ENCODE measurements at regions not wholly inside any gene's neighbourhood (a gene's known extent, or its start where the extent isn't known, plus 50 kb on each side); places are given as distances from the start of the nearest gene placed in this dataset.

GRCh38 chr5:114988096-114988495 lies 181.6 kb downstream of the TRIM36 start:
- intact Hi-C loops (cut with DNase I): no loop called here

GRCh38 chr5:114984796-114985195 lies 184.9 kb downstream of the TRIM36 start:
- H3K27me3 ChIP-seq: peaks cover 0 to 3% (median 0%) of the 10 kb centered on the region in 9 donors
- ATAC-seq (no peak), DNase-seq (no peak)
- WGBS, 4 donors: 84 to 93% (median 89%) methylated on average over 2 of the region's 2 CpGs
- no peak overlapping the region for H3K4me3 ChIP-seq
- H3K9me3 ChIP-seq: no peaks in the 10 kb centered on the region
- no peak overlapping the region for H3K27ac ChIP-seq
- intact Hi-C loops (cut with DNase I): no loop called here
- no peaks in the 10 kb centered on the region for H3K4me1 ChIP-seq
- TF ChIP-seq POLR2A (IDR thresholded peaks at IDR 0.05): no peak
- TF ChIP-seq, protein P1, sequence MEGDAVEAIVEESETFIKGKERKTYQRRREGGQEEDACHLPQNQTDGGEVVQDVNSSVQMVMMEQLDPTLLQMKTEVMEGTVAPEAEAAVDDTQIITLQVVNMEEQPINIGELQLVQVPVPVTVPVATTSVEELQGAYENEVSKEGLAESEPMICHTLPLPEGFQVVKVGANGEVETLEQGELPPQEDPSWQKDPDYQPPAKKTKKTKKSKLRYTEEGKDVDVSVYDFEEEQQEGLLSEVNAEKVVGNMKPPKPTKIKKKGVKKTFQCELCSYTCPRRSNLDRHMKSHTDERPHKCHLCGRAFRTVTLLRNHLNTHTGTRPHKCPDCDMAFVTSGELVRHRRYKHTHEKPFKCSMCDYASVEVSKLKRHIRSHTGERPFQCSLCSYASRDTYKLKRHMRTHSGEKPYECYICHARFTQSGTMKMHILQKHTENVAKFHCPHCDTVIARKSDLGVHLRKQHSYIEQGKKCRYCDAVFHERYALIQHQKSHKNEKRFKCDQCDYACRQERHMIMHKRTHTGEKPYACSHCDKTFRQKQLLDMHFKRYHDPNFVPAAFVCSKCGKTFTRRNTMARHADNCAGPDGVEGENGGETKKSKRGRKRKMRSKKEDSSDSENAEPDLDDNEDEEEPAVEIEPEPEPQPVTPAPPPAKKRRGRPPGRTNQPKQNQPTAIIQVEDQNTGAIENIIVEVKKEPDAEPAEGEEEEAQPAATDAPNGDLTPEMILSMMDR (IDR thresholded peaks at IDR 0.05): no peak
- H3K36me3 ChIP-seq: no peaks in the 10 kb centered on the region

More at GRCh38 chr5:114988096-114988495, 181.6 kb downstream of the TRIM36 start:
- Histone ChIP-seq H3K4me3 (no peak overlapping the region), H3K4me1 (no peaks in the 10 kb centered on the region), H3K9me3 (peaks cover 0 to 3% (median 0%) of the 10 kb centered on the region in 12 donors), H3K27ac (no peak overlapping the region), H3K36me3 (no peaks in the 10 kb centered on the region), H3K27me3 (peaks cover 0 to 3% (median 0%) of the 10 kb centered on the region in 9 donors)
- ATAC-seq (no peak), DNase-seq (no peak)
- whole genome bisulfite sequencing, 4 donors: 60 to 64% (median 61%) methylated on average over 2 of the region's 2 CpGs
- no peak for TF ChIP-seq POLR2A (IDR thresholded peaks at IDR 0.05)
- TF ChIP-seq, protein P1 (IDR thresholded peaks at IDR 0.05): no peak

DNA sequence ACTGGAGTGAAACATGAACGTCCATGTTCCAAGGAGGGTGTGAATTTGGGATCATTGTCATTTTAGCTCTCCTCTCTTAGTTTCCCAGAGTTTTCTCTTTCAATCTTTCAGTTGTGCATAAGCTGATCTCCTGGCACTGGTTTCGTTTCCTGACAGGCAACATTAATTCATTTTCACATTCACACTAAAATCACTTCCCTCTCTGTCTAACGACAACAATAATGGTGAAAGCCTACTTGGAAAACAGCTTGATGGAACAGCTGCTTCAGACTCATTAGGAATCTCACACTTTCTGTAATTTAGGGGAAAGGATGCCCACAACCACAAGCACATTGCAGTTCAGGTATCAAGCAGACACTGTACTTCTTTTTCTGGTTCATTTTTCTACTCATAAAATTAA lies 188.6 kb downstream of the TRIM36 start:
- Histone ChIP-seq H3K4me3 (no peak overlapping the region), H3K9me3 (no peaks in the 10 kb centered on the region), H3K27me3 (peaks cover 0 to 3% (median 0%) of the 10 kb centered on the region in 9 donors), H3K36me3 (no peaks in the 10 kb centered on the region), H3K4me1 (no peaks in the 10 kb centered on the region), H3K27ac (no peak overlapping the region)
- intact Hi-C loops (cut with DNase I): no loop called here
- no peak for DNase-seq
- ATAC-seq: no peak
- 56 to 73% (median 64%) methylated on average over 3 of the region's 3 CpGs for WGBS, 4 donors
- no peak for TF ChIP-seq POLR2A (IDR thresholded peaks at IDR 0.05)
- TF ChIP-seq, protein P1 (IDR thresholded peaks at IDR 0.05): no peak

DNA sequence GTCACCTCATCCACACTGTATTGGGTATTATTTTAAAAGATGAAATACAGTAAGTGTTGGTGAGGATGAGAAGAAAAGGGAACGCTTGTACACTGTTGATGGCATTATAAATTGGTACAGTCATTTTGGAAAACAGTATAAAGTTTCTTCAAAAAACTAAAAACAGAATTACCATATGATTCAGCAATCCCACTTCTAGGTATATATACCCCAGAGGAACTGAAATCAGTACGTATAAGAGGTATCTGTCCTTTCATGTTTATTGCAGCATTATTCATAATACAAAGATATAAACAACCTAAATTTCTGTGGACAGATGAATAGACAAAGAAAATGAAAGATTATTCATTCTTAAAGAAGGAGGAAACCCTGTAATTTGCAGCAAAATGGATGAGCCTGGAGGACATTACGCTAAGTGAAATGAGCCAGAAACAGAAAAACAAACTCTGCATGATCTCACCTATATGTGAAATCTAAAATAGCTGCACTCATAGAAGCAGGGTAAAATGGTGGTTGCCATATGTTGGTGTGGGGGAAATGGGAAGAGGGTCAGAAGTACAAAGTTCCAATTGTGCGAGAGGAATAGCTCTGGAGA lies 191.6 kb downstream of the TRIM36 start:
- H3K36me3 ChIP-seq: no peaks in the 10 kb centered on the region
- no peak overlapping the region for H3K4me3 ChIP-seq
- no peak for ATAC-seq
- no peak for DNase-seq
- H3K9me3 ChIP-seq: no peaks in the 10 kb centered on the region
- H3K4me1 ChIP-seq: no peaks in the 10 kb centered on the region
- WGBS, 4 donors: 79 to 86% (median 82%) methylated on average over 4 of the region's 4 CpGs
- H3K27me3 ChIP-seq: no peaks in the 10 kb centered on the region
- TF ChIP-seq, protein P1 (IDR thresholded peaks at IDR 0.05): no peak
- TF ChIP-seq POLR2A (IDR thresholded peaks at IDR 0.05): no peak
- H3K27ac ChIP-seq: no peak overlapping the region
- intact Hi-C loops (cut with DNase I): no loop called here
